GM19372 (cell line): ENCODE measurements at regions not wholly inside any gene's neighbourhood (a gene's known extent, or its start where the extent isn't known, plus 50 kb on each side); places are given as distances from the start of the nearest gene placed in this dataset.

Experiments
- ATAC-seq: cut with Tn5 transposase; IDR thresholded peaks from one replicate; pipeline ENCODE4 v1.9.1; 2021; ENCODE audit warnings: mild to moderate bottlenecking, low read depth, moderate library complexity; ENCODE audit not compliant: unreplicated experiment

DNA sequence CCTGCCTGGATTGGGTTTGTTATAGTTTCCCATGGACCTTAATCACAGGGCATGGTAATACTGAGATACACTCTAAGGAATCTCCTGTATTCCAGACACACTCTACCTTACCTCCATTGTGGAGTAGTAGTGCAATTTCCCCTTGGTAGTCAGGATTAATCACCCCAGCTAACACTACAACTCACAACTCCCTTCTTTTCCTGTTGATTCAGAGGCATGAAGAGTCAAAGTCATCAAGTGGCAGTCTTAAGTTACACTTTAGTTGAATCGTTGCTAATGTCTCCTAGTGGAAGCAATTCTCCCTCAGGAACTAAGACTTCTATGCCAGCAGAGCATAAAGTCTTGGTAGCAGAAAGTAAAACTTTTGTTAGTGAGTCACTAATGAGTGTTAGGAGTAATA lies 122.7 kb upstream of the APC start:
- no peak for ATAC-seq

DNA sequence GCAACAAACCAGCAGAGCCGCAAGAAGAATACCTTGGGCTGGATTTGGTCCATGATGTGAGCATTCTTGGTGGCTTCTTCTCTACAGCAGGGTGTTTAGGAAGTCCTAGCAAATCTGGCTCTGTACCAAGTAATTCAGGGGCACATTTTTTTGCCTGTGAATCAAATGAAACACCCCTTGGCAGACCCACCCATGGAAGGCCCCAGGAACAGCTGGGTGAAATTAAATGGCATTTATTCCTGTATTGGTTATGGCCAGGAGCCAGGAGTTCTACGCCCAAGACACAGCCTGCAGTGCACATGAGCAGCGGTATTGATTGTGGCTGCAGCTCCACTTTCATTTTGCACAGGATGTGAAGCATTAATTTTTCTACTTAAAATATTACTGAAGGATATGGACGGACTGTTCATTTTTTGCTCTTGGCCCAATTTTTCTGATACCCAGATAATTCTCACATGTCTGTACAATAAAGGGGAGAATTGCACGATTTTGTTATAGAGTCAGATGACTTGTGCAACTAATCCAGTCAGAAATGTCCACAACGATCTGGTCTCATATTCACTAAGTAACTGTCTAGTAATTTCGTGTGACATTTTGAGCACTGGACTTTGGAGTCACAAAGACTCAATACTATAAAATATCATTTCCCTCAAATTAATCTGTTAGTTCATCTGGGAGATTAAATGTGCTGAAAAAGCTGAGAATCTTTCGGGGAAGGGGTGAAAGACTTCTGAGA lies 120.7 kb upstream of the APC start:
- ATAC-seq: no peak

DNA sequence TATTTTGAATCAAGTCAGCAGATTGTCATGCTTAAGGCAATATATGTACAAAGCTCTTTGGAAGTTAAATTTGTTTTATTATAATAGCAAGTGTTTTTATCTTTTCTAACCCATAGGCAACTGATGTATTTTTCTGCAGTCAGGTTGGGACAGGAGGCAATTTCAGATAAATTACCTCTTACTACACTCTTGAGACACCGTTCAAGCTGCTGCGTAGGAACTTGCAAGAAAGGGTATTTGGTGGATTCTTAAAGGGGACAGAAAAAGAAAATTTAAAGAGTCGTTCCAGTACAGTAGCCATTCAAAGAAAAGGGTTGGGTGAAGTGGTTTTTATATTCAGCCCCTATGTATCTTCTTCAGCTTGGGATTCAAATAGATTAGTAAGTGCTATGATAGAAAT lies 112.4 kb upstream of the APC start:
- ATAC-seq: no peak

DNA sequence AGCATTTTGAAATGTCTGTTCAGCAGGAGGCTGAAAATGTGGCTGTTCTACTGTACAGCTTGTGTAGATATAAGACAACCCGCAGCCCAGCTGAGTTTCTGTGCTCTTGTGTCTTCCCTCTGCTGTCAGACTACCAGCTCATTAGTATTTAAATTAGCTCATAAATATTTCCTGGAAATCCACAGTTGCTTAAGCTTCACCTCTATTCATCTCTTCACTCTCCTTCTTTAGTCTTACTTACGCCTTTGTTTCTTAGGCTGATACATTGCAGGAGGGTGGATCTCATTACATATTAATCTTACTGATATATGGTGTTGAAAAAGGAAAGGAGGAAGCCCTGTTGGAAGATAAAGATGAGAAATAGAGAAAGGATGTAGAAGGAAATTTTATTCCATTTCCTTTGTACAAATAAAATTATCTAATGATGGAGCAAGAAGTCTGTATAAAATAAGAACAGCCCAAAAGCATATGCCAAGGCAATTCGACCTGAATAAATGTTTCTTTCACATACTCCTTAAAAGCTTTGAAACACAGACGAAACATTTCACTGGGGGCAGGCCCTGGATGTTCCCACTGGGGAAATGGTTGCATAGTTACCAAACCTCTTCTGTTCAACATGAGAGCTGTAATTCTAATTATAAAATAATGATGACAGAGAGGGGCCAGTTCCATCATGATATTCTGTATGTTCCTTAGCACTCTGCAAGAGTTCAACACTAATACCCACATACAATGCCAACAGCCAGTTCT lies 111.8 kb upstream of the APC start:
- no peak for ATAC-seq

DNA sequence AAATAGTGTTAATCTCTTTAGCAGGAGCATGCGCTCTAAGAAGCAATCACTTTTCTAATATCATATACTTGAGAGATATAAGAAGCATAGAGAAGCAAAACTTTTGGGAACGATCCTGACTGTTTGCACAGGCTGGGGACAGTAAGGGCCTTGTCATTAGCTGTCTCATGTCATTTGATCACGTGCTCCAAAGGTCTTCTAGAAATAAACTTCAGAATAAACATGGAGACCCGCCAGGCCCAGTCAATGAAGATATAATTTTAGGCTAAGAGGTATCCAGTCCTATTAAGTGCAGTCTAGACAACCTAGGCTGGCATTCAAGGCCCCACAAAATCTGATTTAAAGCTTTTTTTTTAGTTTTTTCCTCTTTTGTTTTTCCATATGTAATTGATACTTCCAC lies 111.0 kb upstream of the APC start:
- ATAC-seq: no peak

DNA sequence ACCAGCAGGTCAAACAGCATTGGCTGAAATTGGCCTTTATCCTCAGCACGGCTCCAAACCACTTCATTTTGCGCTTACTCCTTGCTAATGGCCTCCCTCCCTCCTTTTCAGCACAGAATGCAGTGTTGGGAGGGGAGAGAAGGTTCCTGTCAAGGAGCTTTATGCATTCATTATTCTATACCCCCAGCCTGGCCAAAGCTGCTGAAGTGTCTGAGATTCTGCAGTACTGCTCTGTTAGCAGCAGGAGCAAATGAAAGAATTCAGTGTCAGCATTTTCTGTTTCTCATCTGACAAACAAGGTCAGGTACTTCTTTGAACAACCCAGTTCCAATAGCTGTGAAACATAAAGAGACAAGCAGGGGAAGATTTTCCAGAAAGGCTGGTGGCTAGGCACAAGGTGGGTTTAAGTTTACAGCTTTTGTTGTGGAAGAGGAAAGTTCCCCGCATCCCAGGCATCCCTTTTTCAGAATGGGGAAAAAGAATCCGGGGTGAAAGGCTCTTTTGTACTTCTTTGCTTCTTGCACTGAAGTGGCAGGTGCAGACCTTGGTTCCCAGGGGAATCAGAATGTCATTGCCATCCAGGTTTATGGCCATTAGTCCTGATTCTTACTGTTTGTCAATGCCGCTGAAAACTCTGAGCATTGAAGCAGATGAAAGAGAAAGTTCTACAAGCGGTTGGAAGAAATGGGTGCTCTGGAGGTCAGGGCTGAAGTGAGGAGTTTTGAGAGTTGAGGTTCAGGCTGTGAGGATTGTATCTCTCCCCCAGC lies 109.3 kb upstream of the APC start:
- ATAC-seq: no peak

DNA sequence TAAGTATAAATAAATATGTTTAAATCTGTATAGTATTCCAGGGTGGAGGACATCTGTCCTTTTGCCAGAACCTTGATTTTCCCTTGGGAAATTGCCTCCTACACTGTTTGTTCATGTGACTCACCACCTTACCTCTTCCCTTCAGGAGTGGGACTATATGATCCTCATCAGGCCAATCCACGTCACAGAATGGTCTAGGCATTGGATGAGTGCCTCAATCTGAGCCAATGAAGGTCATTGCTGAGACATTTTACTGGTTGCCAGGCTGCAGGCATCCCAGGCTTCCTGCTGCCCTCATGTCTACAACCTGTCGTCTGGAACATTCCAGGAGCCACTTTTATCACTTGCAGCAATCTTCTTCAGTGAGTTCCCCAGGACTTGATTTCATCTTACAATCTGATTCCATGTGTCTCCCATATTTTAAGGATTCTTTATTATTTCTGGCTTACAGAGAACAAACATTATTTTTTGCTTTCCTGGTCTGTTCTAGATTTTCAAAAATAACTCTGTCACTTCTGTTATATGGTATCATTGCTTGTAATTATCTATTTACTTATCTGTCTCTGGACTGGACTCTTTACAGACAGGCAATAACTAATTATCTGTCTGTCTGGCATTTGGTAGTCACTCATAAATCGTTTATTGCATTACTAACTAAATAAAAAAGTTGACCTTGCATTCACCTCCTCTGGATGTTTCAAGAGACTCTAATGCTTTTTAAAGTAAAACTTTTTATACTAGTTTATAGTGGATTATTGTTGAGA lies 107.3 kb upstream of the APC start:
- ATAC-seq: no peak

DNA sequence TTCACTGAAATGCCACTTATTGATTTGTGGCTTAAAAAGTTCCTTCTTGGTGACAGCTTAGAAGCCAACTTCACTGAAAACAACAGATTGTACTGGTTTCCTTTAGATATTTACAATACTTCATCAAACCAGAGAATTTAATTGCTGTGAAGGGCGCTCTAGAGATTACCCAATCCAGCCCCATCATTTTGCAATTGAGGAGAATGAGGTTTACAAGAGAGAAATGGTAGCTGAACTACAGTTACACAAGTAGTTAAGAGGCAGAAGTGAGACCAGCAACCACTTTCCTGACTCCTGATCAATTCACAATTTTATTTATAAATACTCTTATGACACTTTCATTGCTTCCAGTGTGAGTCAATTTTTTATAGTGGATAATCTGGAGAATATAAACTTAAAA lies 103.5 kb upstream of the APC start:
- no peak for ATAC-seq

DNA sequence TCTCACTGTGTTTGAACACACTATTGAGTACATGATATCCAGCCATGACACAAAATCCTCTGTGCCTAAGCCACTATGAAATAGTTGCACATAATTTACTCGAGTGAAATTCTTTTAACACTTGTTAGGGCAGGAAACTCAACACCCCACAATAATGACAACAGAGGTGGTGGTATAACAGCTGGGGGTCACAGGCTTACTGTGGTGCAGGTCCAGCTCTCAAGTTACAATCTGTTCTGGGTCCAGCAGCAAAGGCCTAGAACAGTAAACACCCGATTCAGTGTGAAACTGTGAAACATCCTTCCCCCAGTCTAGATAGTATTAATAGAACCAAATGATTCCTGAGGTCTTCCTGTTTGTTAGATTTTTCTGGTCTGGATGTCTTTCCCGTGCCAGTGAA lies 102.9 kb upstream of the APC start:
- ATAC-seq: no peak

DNA sequence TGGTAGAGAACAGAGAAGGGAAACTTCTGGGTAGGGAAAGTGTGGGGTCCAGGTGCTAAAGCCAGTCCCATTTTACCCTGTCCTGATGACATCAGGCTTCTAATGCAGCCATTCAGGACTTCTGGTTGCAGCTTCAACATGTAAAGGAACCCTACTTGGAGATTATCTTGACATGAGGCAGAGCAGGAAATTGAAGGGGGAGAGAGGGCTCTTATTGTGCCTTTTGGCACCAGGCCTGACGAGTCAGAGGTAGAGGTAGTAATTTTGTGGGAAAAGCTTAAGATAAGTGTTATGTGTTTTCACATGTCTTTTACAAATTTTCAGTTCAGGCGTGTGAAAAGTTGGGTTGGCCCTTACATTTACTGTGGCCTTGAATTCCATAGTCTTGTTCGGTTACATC lies 102.4 kb upstream of the APC start:
- ATAC-seq: no peak

DNA sequence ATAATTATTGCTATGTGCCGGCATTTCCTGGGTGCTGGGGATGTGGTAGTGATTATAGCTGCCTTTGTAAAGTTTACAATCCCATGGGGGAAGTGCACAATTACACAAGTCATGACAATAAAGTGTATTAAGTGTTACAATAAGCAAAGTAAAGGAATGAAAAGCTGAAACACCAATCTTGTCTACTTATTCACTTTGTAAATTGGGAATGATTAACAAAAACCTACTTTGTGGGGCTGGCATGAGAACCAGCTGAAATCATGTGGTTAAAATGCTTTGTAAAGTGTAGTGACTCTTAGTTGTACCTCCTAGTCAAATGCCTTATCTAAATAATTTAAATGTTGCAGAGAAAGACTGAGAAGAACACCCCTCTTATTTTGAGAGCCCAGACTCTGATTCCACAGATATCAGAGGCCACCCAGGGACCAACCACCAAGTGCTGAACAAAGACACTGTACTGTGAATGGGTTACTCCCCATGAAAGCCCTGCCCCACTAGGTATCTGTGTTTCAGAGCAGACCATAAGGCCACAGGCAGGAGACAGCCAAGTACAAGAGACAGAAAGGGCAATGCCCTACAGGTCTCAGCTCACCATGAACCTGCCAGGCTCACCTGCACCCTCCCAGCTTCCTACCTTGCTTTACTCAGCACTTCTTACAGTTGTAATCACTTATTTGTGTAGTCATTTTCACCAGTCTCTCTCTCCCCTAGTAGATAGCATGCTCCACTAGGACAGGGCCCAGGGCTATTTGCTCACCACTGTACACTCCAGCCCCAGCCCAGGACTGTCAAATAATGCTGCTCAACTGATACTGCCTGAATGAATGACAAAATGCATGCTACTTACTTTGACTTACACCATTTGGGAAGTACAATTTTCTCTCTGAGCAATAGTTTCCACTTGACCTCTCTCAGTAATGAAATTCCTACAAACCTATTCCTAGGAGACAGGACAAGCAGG lies 101.6 kb upstream of the APC start:
- ATAC-seq: no peak

DNA sequence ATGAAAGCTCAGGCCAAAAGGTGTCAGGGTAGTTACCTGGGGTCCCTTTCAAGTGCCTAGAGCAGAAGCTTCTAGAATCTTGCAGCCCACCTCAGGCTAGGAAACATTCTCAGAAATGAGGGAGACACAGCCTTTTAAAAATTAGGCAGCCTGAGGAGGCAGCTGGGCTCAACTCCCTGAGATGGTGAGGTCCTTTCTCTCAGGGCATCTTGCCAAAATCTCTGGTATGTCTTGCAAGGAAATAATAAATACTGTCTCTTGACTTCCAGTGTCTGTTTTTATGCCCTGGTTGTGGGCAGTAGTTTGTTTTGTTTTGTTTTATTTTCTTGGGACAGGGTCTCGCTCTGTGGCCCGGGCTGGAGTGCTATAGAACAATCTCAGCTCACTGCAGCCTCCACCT lies 100.9 kb upstream of the APC start:
- ATAC-seq: no peak

DNA sequence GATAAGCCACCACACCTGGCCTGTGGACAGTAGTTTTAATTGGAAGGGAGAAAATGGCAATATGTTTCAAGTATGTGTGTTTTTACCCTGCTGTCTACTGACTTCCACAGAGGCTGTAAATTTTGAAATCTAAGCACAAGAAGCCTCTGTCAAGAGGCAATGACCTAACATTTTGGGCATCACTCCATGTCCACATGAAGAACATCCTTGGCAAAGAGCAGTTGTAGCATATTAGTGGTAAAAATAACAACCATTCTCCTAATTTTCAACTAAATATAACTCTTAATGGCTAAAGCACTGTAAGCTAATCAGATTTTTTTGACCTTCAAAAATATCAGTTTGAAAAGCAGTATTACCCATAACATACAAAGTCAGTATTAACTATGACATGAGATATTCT lies 100.3 kb upstream of the APC start:
- no peak for ATAC-seq

DNA sequence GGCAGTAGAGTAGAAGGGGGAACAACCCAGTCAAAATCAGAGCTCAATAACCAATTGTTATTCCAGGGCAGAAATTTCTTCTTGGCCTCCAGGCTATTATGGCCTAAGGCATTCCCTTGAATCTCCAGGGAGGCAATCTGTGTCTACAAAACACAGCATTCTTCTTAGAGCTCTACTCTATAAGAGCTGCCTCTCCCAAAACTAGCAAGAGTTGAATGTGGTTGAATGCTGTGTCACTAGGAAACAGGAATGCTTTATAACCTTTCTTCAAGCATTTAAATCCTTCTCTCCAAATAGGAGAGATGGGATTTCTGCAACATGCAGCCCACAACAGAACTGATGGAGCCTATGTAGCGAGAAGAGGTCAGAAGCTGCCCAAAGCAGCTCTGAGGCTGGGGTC lies 97.1 kb upstream of the APC start:
- ATAC-seq: no peak

DNA sequence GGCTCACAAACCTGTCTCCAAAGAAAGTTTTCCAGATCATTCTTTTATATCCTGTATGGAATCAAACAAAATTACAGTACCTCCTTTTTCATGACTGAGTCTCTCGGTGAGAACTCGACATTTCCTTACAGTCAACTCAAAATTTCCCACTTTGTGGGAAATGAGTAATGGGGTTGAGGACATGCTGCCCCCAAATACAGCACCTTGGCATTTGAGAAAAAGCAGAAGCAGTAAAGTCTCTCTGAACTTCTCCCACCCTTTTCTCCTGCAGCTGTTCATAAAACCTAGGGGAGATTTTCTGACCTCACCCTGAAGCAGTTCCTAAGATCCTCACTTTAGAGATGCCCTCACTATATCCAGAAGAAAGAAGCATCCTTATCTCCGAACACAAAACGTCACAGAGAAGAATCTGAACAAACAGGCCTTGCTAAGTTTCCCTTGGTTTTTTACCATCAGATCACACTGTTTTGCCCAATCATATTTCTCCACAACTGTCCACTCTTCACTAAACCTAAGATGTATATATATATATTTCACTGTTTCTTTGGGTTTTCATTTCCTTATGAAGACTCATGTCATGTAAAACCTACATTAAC lies 96.1 kb upstream of the APC start:
- no peak for ATAC-seq

DNA sequence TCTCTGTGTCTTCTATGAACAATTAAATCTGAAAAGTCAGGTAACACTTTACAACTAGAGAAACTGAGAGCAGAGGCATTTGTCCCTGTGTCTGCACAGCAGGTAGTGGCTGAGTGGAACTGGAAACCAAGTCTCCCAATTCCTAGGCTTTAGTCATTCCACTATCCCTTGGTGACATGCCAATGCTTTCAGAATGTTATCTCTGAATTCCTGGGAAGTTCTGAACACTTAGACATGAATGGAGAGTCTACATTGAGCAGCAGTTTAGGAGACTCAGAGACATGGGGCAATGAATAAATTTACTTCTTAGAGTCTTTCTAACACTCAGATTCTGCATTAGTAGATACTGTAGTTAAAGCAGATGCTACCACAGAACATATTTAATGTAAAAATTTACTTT lies 94.8 kb upstream of the APC start:
- no peak for ATAC-seq

DNA sequence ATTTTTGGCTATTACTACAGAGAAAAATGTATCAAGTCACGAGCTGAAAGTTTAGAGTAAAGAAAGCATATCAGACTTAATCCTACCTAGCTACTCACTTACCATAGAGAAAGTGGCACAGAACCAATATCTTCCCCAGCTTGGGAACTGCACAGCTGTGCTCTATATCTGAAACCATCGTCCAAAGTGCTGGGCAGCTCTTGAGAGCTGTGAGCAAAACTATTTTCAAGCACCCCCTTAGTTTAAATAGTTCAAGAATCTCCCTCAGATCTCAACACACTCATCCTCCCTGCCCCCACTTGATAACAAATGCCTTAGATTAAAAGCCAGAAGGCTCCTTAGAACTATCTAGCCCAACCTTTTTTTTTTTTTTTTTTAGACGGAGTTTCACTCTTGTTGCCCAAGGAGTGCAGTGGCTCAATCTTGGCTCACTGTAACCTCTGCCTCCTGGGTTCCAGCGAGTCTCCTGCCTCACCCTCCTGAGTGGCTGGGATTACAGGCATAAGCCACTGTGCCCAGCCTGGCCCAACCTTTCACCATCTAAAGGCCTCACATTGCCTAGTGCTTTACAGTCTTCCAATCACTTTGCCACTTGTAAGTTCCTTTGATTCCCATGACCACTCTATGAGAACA lies 94.2 kb upstream of the APC start:
- ATAC-seq: no peak

DNA sequence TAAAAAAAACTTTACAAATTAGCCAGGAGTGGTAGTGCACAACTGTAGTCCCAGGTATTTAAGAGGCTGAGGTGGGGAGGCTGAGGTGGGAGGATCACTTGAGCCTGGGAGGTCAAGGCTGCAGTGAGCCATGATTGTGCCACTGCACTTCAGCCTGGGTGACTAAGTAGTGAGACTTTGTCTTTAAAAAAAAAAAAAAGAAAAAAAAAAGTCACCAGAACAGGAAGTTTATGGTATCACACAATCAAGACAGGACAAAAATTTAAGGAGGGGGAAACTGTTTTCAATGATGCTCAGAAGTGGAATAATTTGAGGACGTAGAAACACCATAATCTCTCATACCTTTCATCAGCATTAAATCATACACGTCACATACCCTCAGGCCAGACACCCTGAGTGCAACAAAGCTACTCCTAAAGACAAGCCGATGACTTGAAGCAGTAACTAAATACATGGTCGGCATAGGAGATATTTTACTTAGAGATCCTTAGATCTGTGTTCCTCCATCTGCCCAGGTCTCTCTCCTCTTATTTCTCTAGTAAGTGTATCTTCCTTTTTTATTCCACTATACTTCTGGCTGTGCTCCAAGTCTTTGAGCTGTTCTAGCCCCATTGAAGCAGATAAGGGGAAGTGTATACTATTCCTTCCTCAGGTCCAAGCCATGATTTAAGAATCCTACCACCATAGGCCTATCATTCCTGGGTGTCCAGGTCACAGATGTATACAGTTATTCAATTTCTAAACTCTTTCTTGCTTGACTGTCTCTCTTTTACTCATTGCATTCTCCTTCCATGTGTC lies 91.3 kb upstream of the APC start:
- no peak for ATAC-seq
